Left lung (tissue), 4 donors: ENCODE measurements at regions not wholly inside any gene's neighbourhood (a gene's known extent, or its start where the extent isn't known, plus 50 kb on each side); places are given as distances from the start of the nearest gene placed in this dataset.

Experiments
- ATAC-seq: fragments of 200-7000 bp; cut with Tn5 transposase; one replicate; pipeline ENCODE4 v1.9.1; 2020; ENCODE audit warnings: moderate library complexity
- DNase-seq, 4 donors: peaks; one replicate each; pipeline ENCODE4 v3.0.0-alpha.2; 2013 to 2020
- H3K27ac ChIP-seq, 2 donors: fragments of 200-600 bp; sonication (generic) in 1 of 2; one replicate each; pipeline versions ENCODE4 v1.5.0 to v1.8.0; 2020 to 2021
- H3K27me3 ChIP-seq, 2 donors: fragments of 200-600 bp; sonication (generic) in 1 of 2; one replicate each; pipeline versions ENCODE4 v1.5.0 to v1.8.0; 2020 to 2021
- H3K36me3 ChIP-seq, 2 donors: fragments of 200-600 bp; sonication (generic) in 1 of 2; one replicate each; pipeline versions ENCODE4 v1.5.0 to v1.8.0; 2020 to 2021
- H3K4me1 ChIP-seq, 2 donors: fragments of 200-600 bp; one replicate each; pipeline ENCODE4 v1.8.0; 2021
- H3K4me3 ChIP-seq, 2 donors: fragments of 200-600 bp; sonication (generic) in 1 of 2; one replicate each; pipeline versions ENCODE4 v1.5.0 to v1.8.0; 2020 to 2021; ENCODE audit warnings: mild to moderate bottlenecking in 1 of 2
- H3K9me3 ChIP-seq, 2 donors: fragments of 200-600 bp; sonication (generic) in 1 of 2; one replicate each; pipeline versions ENCODE4 v1.5.0 to v1.8.0; 2020 to 2021
- intact Hi-C, 2 donors: fragments of 100-400 bp; cut with DNase I; formaldehyde crosslinking; loops; one replicate each; pipeline versions ENCODE4 v1.11.2 to v1.14.2; 2022
- TF ChIP-seq, protein P1 (sequence below), 2 donors: fragments of 200-600 bp; sonication (generic) in 1 of 2; IDR thresholded peaks; one replicate each; pipeline versions ENCODE4 v1.5.0 to v1.8.0; 2021; ENCODE audit warnings: antibody characterized with exemption in 2 of 2
- donor health status: DM: no; HTN: yes; CAD: no.
- donor health status: DM: no; HTN: no; CAD: no.

DNA sequence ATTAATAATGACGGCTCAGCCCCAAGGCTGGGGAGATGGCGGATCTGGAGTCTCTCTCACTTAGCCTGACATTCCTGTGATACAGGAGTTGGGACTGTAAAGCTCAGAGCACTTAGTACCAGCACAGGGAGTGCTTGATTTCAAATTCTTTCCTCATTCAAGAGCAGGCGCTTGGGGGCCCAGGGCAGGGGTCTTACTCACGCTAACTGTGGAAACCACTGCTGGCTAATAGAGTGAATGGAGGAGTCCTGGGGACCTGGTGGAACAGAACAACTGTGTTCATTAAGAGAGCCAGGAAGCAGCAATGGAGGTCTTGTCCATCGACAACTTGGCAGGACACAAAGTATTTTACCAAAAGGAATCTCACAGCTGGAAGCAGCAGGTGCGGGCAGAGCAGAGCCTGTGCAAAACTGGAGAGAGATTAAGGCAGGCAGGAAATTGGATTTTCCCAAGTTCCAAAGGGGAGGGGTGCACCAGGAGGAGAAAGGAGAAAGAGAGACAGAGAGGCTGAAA lies 358.9 kb downstream of the TNS1 start:
- no peak overlapping the region for H3K4me3 ChIP-seq
- intact Hi-C loops, result no loop called here
- TF ChIP-seq, protein P1, sequence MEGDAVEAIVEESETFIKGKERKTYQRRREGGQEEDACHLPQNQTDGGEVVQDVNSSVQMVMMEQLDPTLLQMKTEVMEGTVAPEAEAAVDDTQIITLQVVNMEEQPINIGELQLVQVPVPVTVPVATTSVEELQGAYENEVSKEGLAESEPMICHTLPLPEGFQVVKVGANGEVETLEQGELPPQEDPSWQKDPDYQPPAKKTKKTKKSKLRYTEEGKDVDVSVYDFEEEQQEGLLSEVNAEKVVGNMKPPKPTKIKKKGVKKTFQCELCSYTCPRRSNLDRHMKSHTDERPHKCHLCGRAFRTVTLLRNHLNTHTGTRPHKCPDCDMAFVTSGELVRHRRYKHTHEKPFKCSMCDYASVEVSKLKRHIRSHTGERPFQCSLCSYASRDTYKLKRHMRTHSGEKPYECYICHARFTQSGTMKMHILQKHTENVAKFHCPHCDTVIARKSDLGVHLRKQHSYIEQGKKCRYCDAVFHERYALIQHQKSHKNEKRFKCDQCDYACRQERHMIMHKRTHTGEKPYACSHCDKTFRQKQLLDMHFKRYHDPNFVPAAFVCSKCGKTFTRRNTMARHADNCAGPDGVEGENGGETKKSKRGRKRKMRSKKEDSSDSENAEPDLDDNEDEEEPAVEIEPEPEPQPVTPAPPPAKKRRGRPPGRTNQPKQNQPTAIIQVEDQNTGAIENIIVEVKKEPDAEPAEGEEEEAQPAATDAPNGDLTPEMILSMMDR (IDR thresholded peaks at IDR 0.05), result no peak
- no peaks in the 10 kb centered on the region for H3K36me3 ChIP-seq
- DNase-seq, result no peak
- H3K4me1 ChIP-seq, result no peaks in the 10 kb centered on the region
- no peaks in the 10 kb centered on the region for H3K9me3 ChIP-seq
- no peak for ATAC-seq
- H3K27me3 ChIP-seq, result no peaks in the 10 kb centered on the region
- no peak overlapping the region for H3K27ac ChIP-seq

DNA sequence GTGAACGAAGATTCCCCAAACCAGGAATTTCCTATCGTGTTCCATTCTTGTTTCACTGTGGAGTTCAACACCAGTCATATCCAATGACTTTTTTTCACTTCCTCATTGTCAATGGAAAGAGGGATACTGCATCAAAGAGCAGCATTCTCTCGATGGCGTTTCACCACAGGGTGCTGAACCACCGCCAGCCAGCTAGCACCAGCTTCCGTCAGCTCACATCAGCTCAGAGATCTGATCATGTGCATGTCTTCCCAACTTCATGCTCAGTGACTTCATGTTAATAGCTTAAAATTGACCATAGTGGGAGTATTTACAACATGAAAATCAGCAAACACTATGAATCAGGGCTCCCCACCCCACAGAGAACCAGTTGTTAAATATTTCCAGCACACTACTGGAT lies 359.9 kb downstream of the TNS1 start:
- ATAC-seq, result no peak
- TF ChIP-seq, protein P1 (IDR thresholded peaks at IDR 0.05), result no peak
- intact Hi-C loops, result no loop called here
- Histone ChIP-seq H3K4me1 (peaks cover 0 to 3% of the 10 kb centered on the region in 2 donors), H3K9me3 (no peaks in the 10 kb centered on the region), H3K36me3 (no peaks in the 10 kb centered on the region), H3K4me3 (no peak overlapping the region), H3K27ac (no peak overlapping the region), H3K27me3 (no peaks in the 10 kb centered on the region)
- DNase-seq, result no peak

DNA sequence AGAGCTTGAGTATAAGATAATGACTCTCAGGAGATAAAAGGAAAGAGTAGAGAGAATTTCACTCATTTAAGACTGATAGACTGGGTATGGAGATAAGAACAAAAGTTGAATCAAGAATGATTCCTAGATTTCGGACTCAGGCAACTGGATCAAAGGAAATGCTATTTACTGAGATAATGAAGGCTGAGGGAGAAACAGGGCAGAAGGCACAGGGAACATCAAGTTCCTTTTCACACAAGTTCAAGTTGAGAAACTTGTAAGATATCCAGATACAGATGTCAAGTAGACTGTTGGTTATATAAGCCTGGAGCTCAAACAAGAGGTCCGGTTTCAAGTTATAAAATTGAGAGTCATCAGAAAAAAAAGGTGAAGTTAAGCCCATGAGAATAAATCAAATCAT lies 360.8 kb downstream of the TNS1 start:
- TF ChIP-seq, protein P1 (IDR thresholded peaks at IDR 0.05), result no peak
- DNase-seq (no peak), ATAC-seq (no peak)
- intact Hi-C loops, result no loop called here
- no peaks in the 10 kb centered on the region for H3K27me3 ChIP-seq
- no peaks in the 10 kb centered on the region for H3K9me3 ChIP-seq
- H3K27ac ChIP-seq, result no peak overlapping the region
- H3K4me1 ChIP-seq, result peaks cover 0 to 3% of the 10 kb centered on the region in 2 donors
- no peak overlapping the region for H3K4me3 ChIP-seq
- no peaks in the 10 kb centered on the region for H3K36me3 ChIP-seq

DNA sequence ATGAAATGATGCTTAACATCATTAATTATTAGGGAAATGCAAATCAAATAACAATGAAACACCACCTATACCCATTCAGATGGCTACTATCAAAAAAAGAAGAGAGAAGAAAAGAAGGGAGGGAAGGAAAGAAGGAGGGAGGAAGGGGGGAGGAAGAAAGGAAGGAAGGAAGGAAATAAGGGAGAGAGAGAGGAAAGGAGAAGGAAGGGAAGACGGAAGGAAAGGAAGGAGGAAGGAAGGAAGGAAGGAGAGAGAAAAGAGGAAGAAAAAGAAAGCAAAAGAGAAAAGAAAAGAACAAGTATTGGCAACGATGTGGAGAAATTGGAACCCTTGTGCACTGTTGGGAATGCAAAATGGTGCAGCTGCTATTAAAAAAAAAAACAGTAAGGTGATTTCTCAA lies 363.3 kb downstream of the TNS1 start:
- DNase-seq, result no peak
- ATAC-seq, result no peak
- no peaks in the 10 kb centered on the region for H3K36me3 ChIP-seq

DNA sequence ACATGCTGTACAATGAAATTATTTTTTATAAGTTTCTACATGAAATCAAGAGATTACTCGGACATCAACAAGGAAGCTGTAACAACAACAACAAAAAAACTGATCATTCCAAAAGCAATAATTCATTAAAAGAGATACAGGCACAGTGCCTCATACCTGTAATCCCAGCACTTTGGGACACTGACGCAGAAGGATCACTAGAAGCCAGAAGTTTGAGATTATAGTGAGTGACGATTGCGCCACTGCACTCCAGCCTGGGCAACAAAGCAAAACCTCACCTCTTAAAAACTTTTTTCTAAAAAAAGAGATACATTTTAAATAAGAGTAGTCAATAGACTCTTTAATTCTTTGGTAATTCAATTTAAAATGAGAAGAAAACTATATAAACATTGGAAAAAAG lies 364.3 kb downstream of the TNS1 start:
- TF ChIP-seq, protein P1 (IDR thresholded peaks at IDR 0.05), result no peak
- Histone ChIP-seq H3K4me3 (no peak overlapping the region), H3K27me3 (no peaks in the 10 kb centered on the region), H3K27ac (no peak overlapping the region), H3K9me3 (no peaks in the 10 kb centered on the region), H3K4me1 (peaks cover 0 to 3% of the 10 kb centered on the region in 2 donors), H3K36me3 (no peaks in the 10 kb centered on the region)
- no peak for DNase-seq
- intact Hi-C loops, result no loop called here
- peak; percentile 63 for ATAC-seq

More for the DNA sequence above, 363.3 kb downstream of the TNS1 start:
- H3K9me3 ChIP-seq, result no peaks in the 10 kb centered on the region
- peaks cover 0 to 3% of the 10 kb centered on the region in 2 donors for H3K4me1 ChIP-seq
- H3K27ac ChIP-seq, result no peak overlapping the region
- H3K4me3 ChIP-seq, result no peak overlapping the region
- TF ChIP-seq, protein P1 (IDR thresholded peaks at IDR 0.05), result no peak
- H3K27me3 ChIP-seq, result no peaks in the 10 kb centered on the region
- intact Hi-C loops, result no loop called here
